ENCODE measurements at regions not wholly inside any gene's neighbourhood (a gene's known extent, or its start where the extent isn't known, plus 50 kb on each side); places are given as distances from the start of the nearest gene placed in this dataset.

- DNase-seq: no peak
Observed at GRCh38 chr21:38654580-38654979, 151.1 kb upstream of the ETS2 start.

GRCh38 chr21:38658511-38658910 lies 147.2 kb upstream of the ETS2 start:
- no peak for DNase-seq

- no peak for DNase-seq
Observed at GRCh38 chr21:38659936-38660332, 145.8 kb upstream of the ETS2 start.

GRCh38 chr21:38660333-38661196 lies 145.2 kb upstream of the ETS2 start:
- DNase-seq: no peak

GRCh38 chr21:38661197-38661871 lies 144.4 kb upstream of the ETS2 start:
- no peak for DNase-seq

- no peak for DNase-seq
Observed at GRCh38 chr21:38661889-38662568, 143.7 kb upstream of the ETS2 start.

- no peak for DNase-seq
Observed at GRCh38 chr21:38663282-38663681, 142.4 kb upstream of the ETS2 start.

- no peak for DNase-seq
Observed at GRCh38 chr21:38664315-38664714, 141.4 kb upstream of the ETS2 start.

GRCh38 chr21:38664841-38665240 lies 140.9 kb upstream of the ETS2 start:
- no peak for DNase-seq

GRCh38 chr21:38667291-38667870 lies 138.3 kb upstream of the ETS2 start:
- DNase-seq: no peak

GRCh38 chr21:38668067-38668466 lies 137.7 kb upstream of the ETS2 start:
- no peak for DNase-seq

GRCh38 chr21:38668541-38668940 lies 137.2 kb upstream of the ETS2 start:
- DNase-seq: no peak

- no peak for DNase-seq
Observed at GRCh38 chr21:38669186-38669585, 136.5 kb upstream of the ETS2 start.

GRCh38 chr21:38670861-38671260 lies 134.9 kb upstream of the ETS2 start:
- DNase-seq: no peak

- no peak for DNase-seq
Observed at GRCh38 chr21:38671773-38672172, 134.0 kb upstream of the ETS2 start.

- DNase-seq: no peak
Observed at GRCh38 chr21:38675182-38675824, 130.4 kb upstream of the ETS2 start.

- no peak for DNase-seq
Observed at GRCh38 chr21:38678827-38679226, 126.9 kb upstream of the ETS2 start.

- no peak for DNase-seq
Observed at GRCh38 chr21:38679534-38679933, 126.2 kb upstream of the ETS2 start.

- DNase-seq: no peak
Observed at GRCh38 chr21:38680401-38680800, 125.3 kb upstream of the ETS2 start.

- no peak for DNase-seq
Observed at GRCh38 chr21:38683222-38683621, 122.5 kb upstream of the ETS2 start.

- no peak for DNase-seq
Observed at GRCh38 chr21:38688068-38688467, 117.7 kb upstream of the ETS2 start.

GRCh38 chr21:38691631-38692030 lies 114.1 kb upstream of the ETS2 start:
- DNase-seq: no peak

All from hypothalamus (tissue), 51 donors.